ENCODE measurements at regions not wholly inside any gene's neighbourhood (a gene's known extent, or its start where the extent isn't known, plus 50 kb on each side); places are given as distances from the start of the nearest gene placed in this dataset.

DNA sequence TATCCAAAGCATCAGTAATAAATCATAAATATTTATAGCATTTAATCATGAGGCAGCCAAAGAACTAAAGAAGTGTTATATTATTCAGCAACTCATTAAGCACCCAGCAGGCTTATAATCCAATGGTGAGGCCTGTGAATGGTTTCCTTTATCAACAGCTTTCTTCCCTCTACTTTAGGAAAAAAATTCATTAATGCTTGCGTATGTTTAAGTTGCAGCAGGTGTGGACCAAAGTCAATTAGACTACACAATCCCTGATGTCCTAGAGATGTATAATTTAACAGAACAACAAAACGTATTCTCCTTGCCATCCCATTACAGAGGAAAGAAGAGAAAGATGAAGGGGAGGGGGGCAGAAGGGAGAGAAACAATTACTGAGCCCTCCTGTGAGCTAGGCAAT is 87.7 kb upstream of the MAGI3 start:
- TF ChIP-seq CTCF (conservative IDR thresholded peaks at IDR 0.05; ENCODE audit: low read depth, low read length) (no peak), EZH2 (IDR thresholded peaks at IDR 0.05; ENCODE audit: low read length, unreplicated experiment) (no peak), EZH2phosphoT487 (IDR thresholded peaks at IDR 0.05; ENCODE audit: borderline replicate concordance, low read length) (no peak)

All from PC-3 (cell line).